ENCODE measurements at regions not wholly inside any gene's neighbourhood (a gene's known extent, or its start where the extent isn't known, plus 50 kb on each side); places are given as distances from the start of the nearest gene placed in this dataset.
A peak's percentile ranks its signal among the peaks of the same experiment; 100 is the strongest.

DNA sequence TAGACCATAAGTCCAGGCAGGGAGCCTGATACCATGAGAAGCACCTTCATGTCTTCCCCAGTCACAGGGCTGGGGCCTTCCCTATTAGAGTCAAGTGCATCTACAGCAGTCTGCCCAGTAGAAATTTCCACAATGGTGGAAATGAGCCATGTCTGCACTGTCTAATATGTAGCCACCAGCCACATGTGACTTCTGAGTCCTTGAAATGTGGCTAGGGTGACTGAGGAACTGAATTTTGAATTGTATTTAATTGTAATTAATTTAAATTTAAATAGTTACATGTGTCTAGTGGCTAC, 300.2 kb downstream of the CLIC5 start:
- H3K9me3 Mint-ChIP-seq: no peaks in the 10 kb centered on the region
- Histone ChIP-seq H3K4me3 (ENCODE audit: control insufficient read depth in 1 of 2, extremely low read depth in 1 of 2, low read length in 1 of 2) (no peak overlapping the region), H3K27ac (ENCODE audit: low read length) (no peak overlapping the region), H3K9me3 (no peaks in the 10 kb centered on the region), H3K36me3 (ENCODE audit: control insufficient read depth in 2 of 2, extremely low read depth in 1 of 2, insufficient read depth in 1 of 2, low read length in 1 of 2) (no peaks in the 10 kb centered on the region), H3K4me1 (ENCODE audit: control insufficient read depth in 1 of 2, extremely low read depth in 1 of 2, insufficient read depth in 2 of 2, low read length in 2 of 2) (peaks cover 0 to 14% of the 10 kb centered on the region in 2 experiments), H3K27me3 (replicated peaks in 1 of 2; ENCODE audit: control insufficient read depth in 2 of 2, extremely low read depth in 1 of 2, insufficient read depth in 2 of 2, low read length in 1 of 2) (peaks cover 0 to 3% of the 10 kb centered on the region in 2 experiments)
- ChIA-PET POLR2A (no interaction called here), CTCF (interaction anchor here (1.4 to 1.6 kb wide), 2 partner anchors 1063 to 1122 kb away, joined by 4 to 9 read pairs; no protein-coding TSS in a partner anchor)
- H3K4me3 Mint-ChIP-seq: no peak overlapping the region
- peaks cover 12 to 23% (median 13%) of the 10 kb centered on the region in 3 donors for H3K4me1 Mint-ChIP-seq
- ATAC-seq (replicated peaks in 1 of 4) (no peak), DNase-seq (no peak)
- H3K27me3 Mint-ChIP-seq: no peaks in the 10 kb centered on the region
- no peaks in the 10 kb centered on the region for H3K36me3 Mint-ChIP-seq
- H3K27ac Mint-ChIP-seq: no peak overlapping the region

- H3K4me1 Mint-ChIP-seq: peaks cover 12 to 27% (median 17%) of the 10 kb centered on the region in 3 donors
- no peaks in the 10 kb centered on the region for H3K9me3 ChIP-seq
- no peak overlapping the region for H3K4me3 ChIP-seq (ENCODE audit: control insufficient read depth in 1 of 2, extremely low read depth in 1 of 2, low read length in 1 of 2)
- H3K4me3 Mint-ChIP-seq: peak overlapping the region in 1 of 3 donors; percentile 29
- ChIA-PET POLR2A (interaction anchor here in 1 of 2 donors (0.6 kb wide), 1 partner anchor 21 kb away, joined by 5 read pairs; no protein-coding TSS in a partner anchor), CTCF (interaction anchor here (0.5 to 1.7 kb wide), 44 partner anchors 8 to 1286 kb away, joined by 3 to 87 read pairs (median 4); partner anchors contain the start of gene SUPT3H (in 1 of the 2))
- H3K9me3 Mint-ChIP-seq: no peaks in the 10 kb centered on the region
- no peak overlapping the region for H3K27ac ChIP-seq (ENCODE audit: low read length)
- DNase-seq (peak; percentile 4 to 83 (median 40)), ATAC-seq (replicated peaks in 1 of 4) (peak; percentile 85 to 96 (median 90))
- peaks cover 0 to 14% of the 10 kb centered on the region in 2 experiments for H3K4me1 ChIP-seq (ENCODE audit: control insufficient read depth in 1 of 2, extremely low read depth in 1 of 2, insufficient read depth in 2 of 2, low read length in 2 of 2)
- WGBS (ENCODE audit: insufficient coverage): 18% methylated on average over 1 of the region's 6 CpGs
- H3K27me3 Mint-ChIP-seq: no peaks in the 10 kb centered on the region
- H3K27me3 ChIP-seq (replicated peaks in 1 of 2; ENCODE audit: control insufficient read depth in 2 of 2, extremely low read depth in 1 of 2, insufficient read depth in 2 of 2, low read length in 1 of 2): peaks cover 0 to 3% of the 10 kb centered on the region in 2 experiments
- no peak overlapping the region for H3K27ac Mint-ChIP-seq
- no peaks in the 10 kb centered on the region for H3K36me3 Mint-ChIP-seq
- no peaks in the 10 kb centered on the region for H3K36me3 ChIP-seq (ENCODE audit: control insufficient read depth in 2 of 2, extremely low read depth in 1 of 2, insufficient read depth in 1 of 2, low read length in 1 of 2)
These were observed 300.7 kb downstream of the CLIC5 start for GRCh38 chr6:45714741-45715507.

DNA sequence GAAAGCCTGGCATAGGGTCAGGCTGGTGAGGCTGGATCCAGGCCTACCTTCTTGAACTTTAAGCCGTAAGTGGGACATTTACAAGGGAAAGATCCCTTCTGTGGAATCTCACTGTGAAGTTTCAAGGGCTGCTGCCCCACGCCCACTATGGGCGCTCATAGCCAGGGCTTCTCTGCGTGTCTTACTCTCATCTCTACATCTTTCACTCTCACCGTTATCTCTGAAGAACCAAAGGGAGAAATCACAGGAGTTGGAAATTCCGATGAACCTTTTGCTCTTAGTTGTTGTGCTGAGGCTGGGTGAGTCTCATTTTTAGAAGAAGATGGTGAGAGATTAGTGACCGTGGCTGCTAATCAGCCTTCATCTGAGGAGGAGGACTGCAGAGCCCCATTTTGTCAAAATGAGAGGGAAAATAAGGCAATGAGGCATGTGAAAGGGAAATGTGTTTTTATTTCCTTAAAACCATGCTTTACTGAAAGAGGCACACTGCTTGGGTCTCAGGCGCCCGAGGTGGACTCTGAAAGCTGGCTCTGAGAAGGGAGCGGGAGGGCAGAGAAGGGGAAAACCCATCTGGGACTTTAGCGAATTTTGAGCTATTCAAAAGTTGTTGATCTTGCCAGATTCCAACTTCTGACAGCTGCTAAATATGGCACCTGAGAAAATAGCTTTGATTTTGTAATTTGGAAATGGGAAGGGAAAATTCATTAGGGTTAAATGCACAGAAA, 301.5 kb downstream of the CLIC5 start:
- H3K27me3 ChIP-seq (replicated peaks in 1 of 2; ENCODE audit: control insufficient read depth in 2 of 2, extremely low read depth in 1 of 2, insufficient read depth in 2 of 2, low read length in 1 of 2): peaks cover 0 to 3% of the 10 kb centered on the region in 2 experiments
- no peaks in the 10 kb centered on the region for H3K9me3 Mint-ChIP-seq
- no peaks in the 10 kb centered on the region for H3K9me3 ChIP-seq
- H3K36me3 Mint-ChIP-seq: no peaks in the 10 kb centered on the region
- CTCF ChIA-PET: interaction anchor here (0.5 to 1.7 kb wide), 42 partner anchors 9 to 1283 kb away, joined by 3 to 87 read pairs (median 4); partner anchors contain the start of gene SUPT3H (in 1 of the 2)
- H3K4me1 Mint-ChIP-seq: peaks cover 12 to 30% (median 17%) of the 10 kb centered on the region in 3 donors
- DNase-seq (no peak), ATAC-seq (replicated peaks in 1 of 4) (no peak)
- no peak overlapping the region for H3K4me3 ChIP-seq (ENCODE audit: control insufficient read depth in 1 of 2, extremely low read depth in 1 of 2, low read length in 1 of 2)
- POLR2A ChIA-PET: interaction anchor here in 1 of 2 donors (0.6 kb wide), 1 partner anchor 21 kb away, joined by 5 read pairs; no protein-coding TSS in a partner anchor
- H3K4me1 ChIP-seq (ENCODE audit: control insufficient read depth in 1 of 2, extremely low read depth in 1 of 2, insufficient read depth in 2 of 2, low read length in 2 of 2): peaks cover 0 to 14% of the 10 kb centered on the region in 2 experiments
- WGBS (ENCODE audit: insufficient coverage): 58% methylated on average over 7 of the region's 11 CpGs
- peak overlapping the region in 1 of 2 donors; percentile 13 for H3K27ac Mint-ChIP-seq
- no peak overlapping the region for H3K27ac ChIP-seq (ENCODE audit: low read length)
- H3K27me3 Mint-ChIP-seq: no peaks in the 10 kb centered on the region
- peak overlapping the region; percentile 22 to 44 (median 29) for H3K4me3 Mint-ChIP-seq
- H3K36me3 ChIP-seq (ENCODE audit: control insufficient read depth in 2 of 2, extremely low read depth in 1 of 2, insufficient read depth in 1 of 2, low read length in 1 of 2): no peaks in the 10 kb centered on the region

All from T-cell (primary cell).